ENCODE measurements at regions not wholly inside any gene's neighbourhood (a gene's known extent, or its start where the extent isn't known, plus 50 kb on each side); places are given as distances from the start of the nearest gene placed in this dataset.

DNA sequence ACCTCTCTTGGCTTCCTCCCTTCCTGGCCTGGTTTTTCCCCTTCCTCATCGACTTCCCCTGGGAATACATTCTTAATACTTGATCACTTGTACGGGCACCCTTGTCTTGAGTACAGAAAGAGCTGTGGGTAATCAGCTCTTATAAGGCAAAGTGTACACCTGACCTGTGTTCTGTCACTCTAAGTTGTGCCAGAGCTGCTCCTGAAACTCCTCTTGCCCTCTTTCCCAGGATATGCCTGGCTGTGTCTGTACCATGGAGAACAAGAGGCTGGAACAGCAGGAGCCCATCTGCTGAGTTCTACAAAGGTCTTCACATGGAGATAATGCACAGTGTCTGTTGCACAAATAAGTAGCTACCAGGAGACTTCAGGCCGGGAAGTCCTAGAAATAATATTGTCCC, 110.1 kb downstream of the FOXA2 start:
- no peaks in the 10 kb centered on the region for H3K4me1 ChIP-seq (ENCODE audit: insufficient read depth, low read length, poor library complexity, severe bottlenecking)
- no peaks in the 10 kb centered on the region for H3F3A ChIP-seq (ENCODE audit: low read depth)
- H3K4me3 ChIP-seq (ENCODE audit: low read length, poor library complexity, severe bottlenecking) = no peak overlapping the region
- no peaks in the 10 kb centered on the region for H3K27me3 ChIP-seq (ENCODE audit: insufficient read depth, low read length, poor library complexity, severe bottlenecking)
- H3K4me2 ChIP-seq (ENCODE audit: low read depth, low read length, poor library complexity, severe bottlenecking) = no peak overlapping the region
- no peaks in the 10 kb centered on the region for H3K9me3 ChIP-seq (ENCODE audit: insufficient read depth, low read depth, low read length)
- H3K9me2 ChIP-seq (replicated peaks; ENCODE audit: low read depth, low read length) = no peaks in the 10 kb centered on the region
- no peaks in the 10 kb centered on the region for H4K20me1 ChIP-seq (ENCODE audit: insufficient read depth, low read length, poor library complexity, severe bottlenecking)
- H3K36me3 ChIP-seq (ENCODE audit: insufficient read depth, low read length) = no peaks in the 10 kb centered on the region
- TF ChIP-seq EZH2phosphoT487 (IDR thresholded peaks at IDR 0.05; ENCODE audit: borderline replicate concordance) (no peak), CTCF (conservative IDR thresholded peaks at IDR 0.05; ENCODE audit: low read length) (no peak)
- no peaks in the 10 kb centered on the region for H3K79me2 ChIP-seq (ENCODE audit: insufficient read depth, low read length)
- H2AFZ ChIP-seq (ENCODE audit: low read length) = no peak overlapping the region
- H3K9ac ChIP-seq (ENCODE audit: low read depth, low read length, poor library complexity, severe bottlenecking) = no peak overlapping the region

DNA sequence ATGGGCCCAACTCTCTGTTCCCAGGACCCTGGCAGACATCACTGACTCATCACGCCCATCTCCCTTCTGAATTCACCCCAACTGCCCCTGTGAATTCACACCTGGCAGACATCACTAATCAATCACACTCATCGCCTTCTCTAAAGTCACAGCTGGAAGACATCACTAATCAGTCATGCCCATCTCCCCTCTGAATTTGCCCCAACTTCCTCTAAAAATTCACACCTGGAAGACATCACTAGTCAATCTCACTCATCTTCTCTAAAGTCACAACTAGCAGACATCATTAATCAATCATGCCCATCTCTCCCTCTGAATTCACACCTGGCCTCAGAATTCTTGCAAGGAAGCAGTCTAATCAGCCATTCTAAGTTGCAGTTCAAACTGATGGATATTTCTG, 111.1 kb downstream of the FOXA2 start:
- TF ChIP-seq EZH2phosphoT487 (IDR thresholded peaks at IDR 0.05; ENCODE audit: borderline replicate concordance) = no peak
- TF ChIP-seq CTCF (conservative IDR thresholded peaks at IDR 0.05; ENCODE audit: low read length) = no peak
- Histone ChIP-seq H3K9ac (ENCODE audit: low read depth, low read length, poor library complexity, severe bottlenecking) (no peak overlapping the region), H3K36me3 (ENCODE audit: insufficient read depth, low read length) (no peaks in the 10 kb centered on the region), H3K4me1 (ENCODE audit: insufficient read depth, low read length, poor library complexity, severe bottlenecking) (no peaks in the 10 kb centered on the region), H3K27me3 (ENCODE audit: insufficient read depth, low read length, poor library complexity, severe bottlenecking) (no peaks in the 10 kb centered on the region), H3F3A (ENCODE audit: low read depth) (no peaks in the 10 kb centered on the region), H4K20me1 (ENCODE audit: insufficient read depth, low read length, poor library complexity, severe bottlenecking) (no peaks in the 10 kb centered on the region), H3K4me2 (ENCODE audit: low read depth, low read length, poor library complexity, severe bottlenecking) (no peak overlapping the region), H3K9me2 (replicated peaks; ENCODE audit: low read depth, low read length) (no peaks in the 10 kb centered on the region), H3K9me3 (ENCODE audit: insufficient read depth, low read depth, low read length) (no peaks in the 10 kb centered on the region), H2AFZ (ENCODE audit: low read length) (no peak overlapping the region), H3K79me2 (ENCODE audit: insufficient read depth, low read length) (no peaks in the 10 kb centered on the region), H3K4me3 (ENCODE audit: low read length, poor library complexity, severe bottlenecking) (no peak overlapping the region)

- Histone ChIP-seq H3F3A (ENCODE audit: low read depth) (no peaks in the 10 kb centered on the region), H3K9ac (ENCODE audit: low read depth, low read length, poor library complexity, severe bottlenecking) (no peak overlapping the region), H3K36me3 (ENCODE audit: insufficient read depth, low read length) (no peaks in the 10 kb centered on the region), H3K4me3 (ENCODE audit: low read length, poor library complexity, severe bottlenecking) (no peak overlapping the region), H3K9me3 (ENCODE audit: insufficient read depth, low read depth, low read length) (no peaks in the 10 kb centered on the region), H3K27me3 (ENCODE audit: insufficient read depth, low read length, poor library complexity, severe bottlenecking) (no peaks in the 10 kb centered on the region), H3K4me1 (ENCODE audit: insufficient read depth, low read length, poor library complexity, severe bottlenecking) (no peaks in the 10 kb centered on the region), H3K9me2 (replicated peaks; ENCODE audit: low read depth, low read length) (no peaks in the 10 kb centered on the region), H3K4me2 (ENCODE audit: low read depth, low read length, poor library complexity, severe bottlenecking) (no peak overlapping the region), H4K20me1 (ENCODE audit: insufficient read depth, low read length, poor library complexity, severe bottlenecking) (no peaks in the 10 kb centered on the region), H3K79me2 (ENCODE audit: insufficient read depth, low read length) (no peaks in the 10 kb centered on the region), H2AFZ (ENCODE audit: low read length) (no peak overlapping the region)
- TF ChIP-seq EZH2phosphoT487 (IDR thresholded peaks at IDR 0.05; ENCODE audit: borderline replicate concordance) (no peak), CTCF (conservative IDR thresholded peaks at IDR 0.05; ENCODE audit: low read length) (no peak)
Observed at GRCh38 chr20:22472447-22473100, 111.8 kb downstream of the FOXA2 start.

Data from Loucy (cell line).